Kidney epithelial cell (primary cell): ENCODE measurements at regions not wholly inside any gene's neighbourhood (a gene's known extent, or its start where the extent isn't known, plus 50 kb on each side); places are given as distances from the start of the nearest gene placed in this dataset.

Source experiments
- DNase-seq: peaks from one replicate; pipeline ENCODE4 v3.0.0-alpha.2; 2010; ENCODE audit warnings: low read depth
- H3K27me3 ChIP-seq: 2 replicates; pipeline ENCODE4 v1.6.0; 2011; ENCODE audit warnings: low read length; ENCODE audit not compliant: control insufficient read depth, insufficient read depth
- H3K36me3 ChIP-seq: 2 replicates; pipeline ENCODE4 v1.5.1; 2011; ENCODE audit warnings: low read length; ENCODE audit not compliant: control insufficient read depth, insufficient read depth
- H3K4me3 ChIP-seq: 2 replicates; pipeline ENCODE4 v1.5.1; 2011; ENCODE audit warnings: low read depth, mild to moderate bottlenecking, control low read depth, low read length
- CTCF ChIP-seq: IDR thresholded peaks from 2 replicates; pipeline ENCODE4 v1.5.1; 2011; ENCODE audit warnings: mild to moderate bottlenecking, moderate library complexity, low read length, control low read depth, inconsistent platforms; ENCODE audit not compliant: insufficient read depth, poor library complexity, severe bottlenecking

- no peak for TF ChIP-seq CTCF
- DNase-seq, result no peak
- Histone ChIP-seq H3K4me3 (no peak overlapping the region), H3K36me3 (no peaks in the 10 kb centered on the region), H3K27me3 (no peaks in the 10 kb centered on the region)
Measured at GRCh38 chr1:14302025-14302424, 296.5 kb upstream of the KAZN start.

GRCh38 chr1:14303011-14303410, 295.5 kb upstream of the KAZN start:
- DNase-seq, result no peak
- Histone ChIP-seq H3K36me3 (no peaks in the 10 kb centered on the region), H3K4me3 (no peak overlapping the region), H3K27me3 (no peaks in the 10 kb centered on the region)
- no peak for TF ChIP-seq CTCF

DNA sequence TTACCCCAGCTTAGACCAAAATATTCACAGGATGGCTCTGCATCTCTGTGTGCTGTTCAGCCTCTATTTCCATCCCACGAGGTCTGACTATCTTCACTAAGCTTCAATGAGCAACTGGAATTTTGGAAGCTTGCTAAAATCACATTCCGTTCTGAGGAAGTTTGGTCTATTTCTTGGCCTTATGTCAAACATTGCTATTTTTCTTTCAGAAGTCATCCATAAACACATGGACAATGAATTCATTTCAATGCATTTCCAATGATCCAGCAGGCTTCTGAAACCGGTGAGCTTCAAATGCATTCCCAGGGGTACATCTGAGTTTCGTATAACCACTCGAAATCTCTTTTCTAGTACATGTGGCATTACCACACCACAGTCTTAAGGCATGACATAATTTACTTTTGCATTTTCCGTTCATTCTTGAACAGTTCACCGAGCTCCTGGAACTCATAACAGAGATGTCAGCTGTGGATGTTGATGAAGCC, 294.1 kb upstream of the KAZN start:
- H3K36me3 ChIP-seq, result no peaks in the 10 kb centered on the region
- no peak for TF ChIP-seq CTCF
- DNase-seq, result peak; percentile 76
- no peaks in the 10 kb centered on the region for H3K27me3 ChIP-seq
- H3K4me3 ChIP-seq, result no peak overlapping the region

DNA sequence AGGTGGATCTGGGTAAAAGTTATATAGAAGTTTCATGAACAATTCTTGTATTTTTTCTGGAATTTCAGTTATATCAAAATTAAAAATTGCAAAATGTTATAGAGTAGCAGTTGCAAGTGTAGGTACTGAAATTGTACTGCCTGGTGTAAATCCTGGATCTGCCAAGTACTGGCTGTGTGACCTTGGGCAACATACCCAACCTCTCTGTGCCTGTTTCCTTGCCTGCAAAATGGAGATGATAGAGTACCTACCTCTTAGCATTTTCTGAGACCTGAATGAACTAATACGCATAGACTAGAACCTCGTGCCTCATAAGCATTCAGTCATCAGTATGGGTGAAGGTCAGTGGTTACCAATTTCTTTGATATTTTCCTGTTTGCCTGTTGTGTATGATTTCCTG, 290.0 kb upstream of the KAZN start:
- H3K27me3 ChIP-seq, result no peaks in the 10 kb centered on the region
- DNase-seq, result no peak
- H3K36me3 ChIP-seq, result no peaks in the 10 kb centered on the region
- no peak overlapping the region for H3K4me3 ChIP-seq
- no peak for TF ChIP-seq CTCF

GRCh38 chr1:14309984-14310383, 288.5 kb upstream of the KAZN start:
- no peak for TF ChIP-seq CTCF
- Histone ChIP-seq H3K4me3 (no peak overlapping the region), H3K27me3 (no peaks in the 10 kb centered on the region), H3K36me3 (no peaks in the 10 kb centered on the region)
- DNase-seq, result no peak

DNA sequence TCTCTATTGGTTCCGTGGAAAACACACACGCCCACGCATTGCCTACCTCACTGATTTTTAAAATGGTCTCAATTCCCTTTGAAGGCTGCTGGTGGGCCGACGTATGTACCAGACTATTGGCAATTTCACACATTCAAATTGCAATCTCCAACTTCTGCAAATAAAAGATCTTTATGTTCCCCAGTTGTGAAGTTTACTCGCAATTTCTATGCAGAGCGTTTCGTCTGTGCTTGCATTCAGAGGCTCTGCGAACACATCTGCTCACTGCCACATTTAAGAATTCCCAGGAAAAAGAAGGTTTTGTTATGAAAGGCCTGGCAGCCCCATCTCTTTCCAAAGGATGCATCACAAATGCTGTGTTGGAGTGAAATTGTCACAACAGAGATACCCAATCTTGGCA, 288.0 kb upstream of the KAZN start:
- no peaks in the 10 kb centered on the region for H3K27me3 ChIP-seq
- H3K36me3 ChIP-seq, result no peaks in the 10 kb centered on the region
- no peak for DNase-seq
- no peak for TF ChIP-seq CTCF
- no peak overlapping the region for H3K4me3 ChIP-seq
